GM12878 (cell line): ENCODE measurements at regions not wholly inside any gene's neighbourhood (a gene's known extent, or its start where the extent isn't known, plus 50 kb on each side); places are given as distances from the start of the nearest gene placed in this dataset.

Source experiments
- ATAC-seq: fragments of 200-7000 bp; cut with Tn5 transposase; 3 replicates; pipeline ENCODE4 v1.9.1; 2020; ENCODE audit warnings: mild to moderate bottlenecking, moderate library complexity
- BruUV-seq: library from RNA; stranded (reverse); fragments of 400-500 nt; replicated peaks from 2 replicates; lab custom pipeline; 2021; lab: Mats Ljungman, UMichigan
- CTCF ChIA-PET: fragments of 300-600 bp; sonication (Branson Sonifier 250); formaldehyde crosslinking; extraction: SDS; loops from one replicate; lab custom pipeline; 2021; ENCODE audit warnings: inconsistent platforms; lab: Yijun Ruan, JAX
- POLR2A ChIA-PET: fragments of 350-600 bp; formaldehyde crosslinking; extraction: SDS; loops from one replicate; lab custom pipeline; 2021; ENCODE audit warnings: inconsistent platforms; lab: Charles Lee
- RAD21 ChIA-PET: fragments of 300-600 bp; sonication (Branson Sonifier 250); formaldehyde crosslinking; loops from one replicate; lab custom pipeline; 2023; ENCODE audit warnings: antibody characterized with exemption; ENCODE audit not compliant: unreplicated experiment; lab: Charles Lee
- SMC1A ChIA-PET: fragments of 300-600 bp; sonication (Branson Sonifier 250); formaldehyde crosslinking; loops from one replicate; lab custom pipeline; 2023; ENCODE audit not compliant: unreplicated experiment, uncharacterized antibody; lab: Charles Lee
- DNase-seq: peaks from one replicate; pipeline ENCODE4 v3.0.0-alpha.2; 2011; ENCODE audit warnings: low read depth, low spot score
- FAIRE-seq: peaks from 3 replicates; lab custom pipeline; 2011; peaks lifted over from hg19 to GRCh38; lab: Jason Lieb, UNC
- H2AFZ ChIP-seq: 2 replicates; pipeline ENCODE4 v1.6.0; 2011; ENCODE audit warnings: low read depth, low read length, control low read depth; ENCODE audit not compliant: control insufficient read depth
- H3K27ac ChIP-seq: 2 replicates; pipeline ENCODE4 v1.5.1; 2011; ENCODE audit warnings: control low read depth; ENCODE audit not compliant: control insufficient read depth, insufficient read depth
- H3K27me3 ChIP-seq, 2 experiments: replicated peaks in 1 of 2; 2 replicates each; pipeline versions ENCODE4 v1.6.0 to v1.6.1; 2011; ENCODE audit warnings: low read length in 1 of 2; ENCODE audit not compliant: control insufficient read depth in 2 of 2, insufficient read depth in 2 of 2
- H3K36me3 ChIP-seq, 2 experiments: 2 replicates each; pipeline ENCODE4 v1.5.1; 2011; ENCODE audit warnings: low read length in 1 of 2; ENCODE audit not compliant: control insufficient read depth in 2 of 2, insufficient read depth in 2 of 2
- H3K4me1 ChIP-seq: 2 replicates; pipeline ENCODE4 v1.6.1; 2011; ENCODE audit warnings: mild to moderate bottlenecking, low read length, moderate library complexity, mixed read lengths; ENCODE audit not compliant: control insufficient read depth, insufficient read depth
- H3K4me2 ChIP-seq: 2 replicates; pipeline ENCODE4 v1.6.0; 2011; ENCODE audit warnings: control low read depth; ENCODE audit not compliant: control insufficient read depth, insufficient read depth
- H3K4me3 ChIP-seq: fragments of 200-600 bp; sonication (generic); 2 replicates; pipeline ENCODE4 v1.5.1; 2016
- H3K79me2 ChIP-seq: 2 replicates; pipeline ENCODE4 v1.6.0; 2011; ENCODE audit warnings: low read length; ENCODE audit not compliant: control insufficient read depth, insufficient read depth
- H3K9ac ChIP-seq: 2 replicates; pipeline ENCODE4 v1.8.0; 2011; ENCODE audit warnings: low read length, control low read depth, mixed read lengths; ENCODE audit not compliant: control insufficient read depth, insufficient read depth
- H3K9me3 ChIP-seq: replicated peaks from 3 replicates; pipeline ENCODE4 v1.5.1; 2011; ENCODE audit warnings: mild to moderate bottlenecking, low read length; ENCODE audit not compliant: control insufficient read depth, insufficient read depth
- H4K20me1 ChIP-seq: 2 replicates; pipeline ENCODE4 v1.6.0; 2011; ENCODE audit not compliant: control insufficient read depth, insufficient read depth
- EGR1 ChIP-seq, 2 experiments: IDR thresholded peaks; 1 replicate in 1 of 2; 2 replicates in 1 of 2; pipeline ENCODE4 v1.6.1; 2011 to 2012; ENCODE audit warnings: low read depth in 2 of 2, low read length in 2 of 2, borderline replicate concordance in 1 of 2, mild to moderate bottlenecking in 1 of 2, moderate library complexity in 1 of 2
- FOXM1 ChIP-seq: IDR thresholded peaks from 2 replicates; pipeline ENCODE4 v1.6.1; 2012; ENCODE audit warnings: low read depth, mild to moderate bottlenecking, inconsistent platforms, low read length, moderate library complexity
- KAT2A ChIP-seq: conservative IDR thresholded peaks from 2 replicates; pipeline ENCODE4 v1.6.1; 2011; ENCODE audit warnings: low read depth, low read length; ENCODE audit not compliant: control insufficient read depth
- MXI1 ChIP-seq: fragments of 150-350 bp; IDR thresholded peaks from 2 replicates; pipeline ENCODE4 v1.6.1; 2011; ENCODE audit warnings: low read depth, mild to moderate bottlenecking, inconsistent platforms, low read length, improper control_type of control experiment
- NBN ChIP-seq: fragments of 450-650 bp; IDR thresholded peaks from 2 replicates; pipeline ENCODE4 v1.6.1; 2016
- NFXL1 ChIP-seq: fragments of 450-650 bp; IDR thresholded peaks from 2 replicates; pipeline ENCODE4 v1.6.1; 2017; ENCODE audit warnings: antibody characterized with exemption, mild to moderate bottlenecking, borderline replicate concordance
- NRF1 ChIP-seq: conservative IDR thresholded peaks from 2 replicates; pipeline ENCODE4 v1.6.1; 2011; ENCODE audit warnings: mild to moderate bottlenecking, low read depth, low read length, improper control_type of control experiment
- PML ChIP-seq: IDR thresholded peaks from 2 replicates; pipeline ENCODE4 v1.6.1; 2012; ENCODE audit warnings: low read length, inconsistent platforms
- RAD21 ChIP-seq: IDR thresholded peaks from 2 replicates; pipeline ENCODE4 v1.6.1; 2011; ENCODE audit warnings: mild to moderate bottlenecking, low read depth, low read length, moderate library complexity; ENCODE audit not compliant: insufficient read depth
- SIX5 ChIP-seq: IDR thresholded peaks from 2 replicates; pipeline ENCODE4 v1.6.1; 2011; ENCODE audit warnings: mild to moderate bottlenecking, low read depth, low read length, moderate library complexity; ENCODE audit not compliant: severe bottlenecking
- SREBF2 ChIP-seq: IDR thresholded peaks from 2 replicates; pipeline ENCODE4 v1.6.1; 2012; ENCODE audit warnings: mild to moderate bottlenecking, low read length
- TBL1XR1 ChIP-seq: IDR thresholded peaks from 2 replicates; pipeline ENCODE4 v1.6.1; 2012; ENCODE audit warnings: low read depth, low read length, improper control_type of control experiment
- TCF7 ChIP-seq: IDR thresholded peaks from 2 replicates; pipeline ENCODE4 v1.6.1; 2014; ENCODE audit warnings: antibody characterized with exemption, borderline replicate concordance
- WGBS: methylation state at CpG from one replicate; pipeline ENCODE4 v1.1.6; 2016; ENCODE audit warnings: low lambda C conversion rate; ENCODE audit not compliant: insufficient replicate concordance, insufficient coverage; ENCODE audit errors: missing lambda C conversion rate; 5-methylcytosine and 5-hydroxymethylcytosine counted together
- in situ Hi-C: fragments of 300-500 bp; cut with MboI; formaldehyde crosslinking; loops from 9 replicates; pipeline ENCODE4 v1.14.3; 2018; ENCODE audit warnings: mixed read lengths
- intact Hi-C: fragments of 100-400 bp; cut with micrococcal nuclease; formaldehyde crosslinking; loops from one replicate; pipeline ENCODE4 v1.14.2; 2022; ENCODE audit not compliant: unreplicated experiment
- TF ChIP-seq, protein P1 (sequence below): fragments of 450-650 bp; IDR thresholded peaks from 2 replicates; pipeline ENCODE4 v1.6.1; 2018; ENCODE audit warnings: mild to moderate bottlenecking, low read depth, moderate library complexity; ENCODE audit not compliant: partially characterized antibody

DNA sequence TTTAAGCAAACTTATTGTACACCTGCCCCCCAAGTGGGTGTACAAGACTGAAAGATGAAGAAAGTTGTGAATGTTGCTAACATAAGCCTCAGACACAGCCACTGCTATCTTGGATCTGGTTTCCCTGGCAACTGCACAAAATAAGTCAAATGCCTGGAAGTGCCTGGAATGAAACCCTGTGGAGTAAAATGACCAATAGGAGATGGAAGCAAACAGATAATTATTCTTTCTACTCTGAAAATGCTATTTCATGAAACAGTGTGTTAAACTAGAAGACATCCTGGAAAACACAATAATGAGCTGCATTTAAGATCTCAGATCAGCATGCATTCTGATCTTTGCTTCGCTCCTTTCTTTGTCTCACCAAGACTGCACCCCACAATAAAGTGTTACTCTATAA is 1016.0 kb downstream of the ARAP2 start:
- ATAC-seq = no peak
- 0% methylated on average over 1 of the region's 1 CpG for WGBS
- Histone ChIP-seq H3K36me3 (no peaks in the 10 kb centered on the region), H2AFZ (no peak overlapping the region), H3K9ac (no peak overlapping the region), H3K79me2 (no peaks in the 10 kb centered on the region), H3K27me3 (no peaks in the 10 kb centered on the region), H4K20me1 (no peaks in the 10 kb centered on the region), H3K27ac (no peak overlapping the region), H3K4me3 (no peak overlapping the region), H3K4me1 (no peaks in the 10 kb centered on the region), H3K9me3 (no peaks in the 10 kb centered on the region), H3K4me2 (no peak overlapping the region)
- POLR2A ChIA-PET = no interaction called here
- no TSS peak for BruUV-seq
- no peak for FAIRE-seq
- SMC1A ChIA-PET = interaction anchor here (1.2 kb wide), 1 partner anchor 679 kb away, joined by 3 read pairs; no protein-coding TSS in a partner anchor
- intact Hi-C loops = no loop called here
- in situ Hi-C loops = no loop called here
- no peak for TF ChIP-seq NFXL1
- no peak for TF ChIP-seq FOXM1
- TF ChIP-seq NBN = no peak
- TF ChIP-seq NRF1 = no peak
- no peak for TF ChIP-seq TCF7
- no peak for TF ChIP-seq KAT2A
- no peak for TF ChIP-seq RAD21
- no peak for TF ChIP-seq TBL1XR1
- TF ChIP-seq, protein P1, sequence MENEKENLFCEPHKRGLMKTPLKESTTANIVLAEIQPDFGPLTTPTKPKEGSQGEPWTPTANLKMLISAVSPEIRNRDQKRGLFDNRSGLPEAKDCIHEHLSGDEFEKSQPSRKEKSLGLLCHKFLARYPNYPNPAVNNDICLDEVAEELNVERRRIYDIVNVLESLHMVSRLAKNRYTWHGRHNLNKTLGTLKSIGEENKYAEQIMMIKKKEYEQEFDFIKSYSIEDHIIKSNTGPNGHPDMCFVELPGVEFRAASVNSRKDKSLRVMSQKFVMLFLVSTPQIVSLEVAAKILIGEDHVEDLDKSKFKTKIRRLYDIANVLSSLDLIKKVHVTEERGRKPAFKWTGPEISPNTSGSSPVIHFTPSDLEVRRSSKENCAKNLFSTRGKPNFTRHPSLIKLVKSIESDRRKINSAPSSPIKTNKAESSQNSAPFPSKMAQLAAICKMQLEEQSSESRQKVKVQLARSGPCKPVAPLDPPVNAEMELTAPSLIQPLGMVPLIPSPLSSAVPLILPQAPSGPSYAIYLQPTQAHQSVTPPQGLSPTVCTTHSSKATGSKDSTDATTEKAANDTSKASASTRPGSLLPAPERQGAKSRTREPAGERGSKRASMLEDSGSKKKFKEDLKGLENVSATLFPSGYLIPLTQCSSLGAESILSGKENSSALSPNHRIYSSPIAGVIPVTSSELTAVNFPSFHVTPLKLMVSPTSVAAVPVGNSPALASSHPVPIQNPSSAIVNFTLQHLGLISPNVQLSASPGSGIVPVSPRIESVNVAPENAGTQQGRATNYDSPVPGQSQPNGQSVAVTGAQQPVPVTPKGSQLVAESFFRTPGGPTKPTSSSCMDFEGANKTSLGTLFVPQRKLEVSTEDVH = no peak
- no peak for TF ChIP-seq MXI1
- TF ChIP-seq SREBF2 = no peak
- no peak for TF ChIP-seq SIX5
- no peak for TF ChIP-seq PML
- no peak for TF ChIP-seq EGR1 (IDR thresholded peaks at IDR 0.05; ENCODE audit: borderline replicate concordance in 1 of 2, low read depth in 2 of 2, low read length in 2 of 2)
- DNase-seq = no peak
- CTCF ChIA-PET = no interaction called here
- RAD21 ChIA-PET = no interaction called here
